H9 (cell line): ENCODE measurements at regions not wholly inside any gene's neighbourhood (a gene's known extent, or its start where the extent isn't known, plus 50 kb on each side); places are given as distances from the start of the nearest gene placed in this dataset.
"Not testable (repeated sequence)": the region's sequence is repeated elsewhere in the genome, so short reads cannot be mapped to it uniquely, and the experiment has no call there.

Source experiments
- DNase-seq: peaks from one replicate; pipeline ENCODE4 v3.0.0-alpha.2; 2017
- H2AFZ ChIP-seq: one replicate; pipeline ENCODE4 v1.6.1; 2013; ENCODE audit warnings: mild to moderate bottlenecking, low read length, control low read depth, moderate library complexity
- H2AK5ac ChIP-seq: 2 replicates; pipeline ENCODE4 v1.6.1; 2013; ENCODE audit warnings: low read length, control low read depth, mixed read lengths; ENCODE audit not compliant: insufficient read length
- H2BK120ac ChIP-seq: one replicate; pipeline ENCODE4 v1.6.1; 2013; ENCODE audit warnings: low read depth, mild to moderate bottlenecking, low read length, control low read depth, inconsistent platforms; ENCODE audit not compliant: poor library complexity, severe bottlenecking
- H2BK12ac ChIP-seq: 2 replicates; pipeline ENCODE4 v1.6.1; 2013; ENCODE audit warnings: low read length, control low read depth, mixed read lengths, low read depth; ENCODE audit not compliant: insufficient read length
- H2BK15ac ChIP-seq: 2 replicates; pipeline ENCODE4 v1.6.1; 2013; ENCODE audit warnings: low read depth, low read length, control low read depth
- H2BK20ac ChIP-seq: one replicate; pipeline ENCODE4 v1.6.1; 2013; ENCODE audit warnings: low read depth, mild to moderate bottlenecking, low read length, control low read depth, inconsistent platforms; ENCODE audit not compliant: poor library complexity, severe bottlenecking
- H2BK5ac ChIP-seq: 2 replicates; pipeline ENCODE4 v1.6.1; 2013; ENCODE audit warnings: low read length, control low read depth, mixed read lengths; ENCODE audit not compliant: insufficient read length
- H3K14ac ChIP-seq: 2 replicates; pipeline ENCODE4 v1.6.1; 2013; ENCODE audit warnings: low read length, control low read depth; ENCODE audit not compliant: insufficient read depth
- H3K18ac ChIP-seq: 2 replicates; pipeline ENCODE4 v1.6.1; 2013; ENCODE audit warnings: low read depth, mild to moderate bottlenecking, mixed read lengths, low read length, control low read depth; ENCODE audit not compliant: insufficient read length
- H3K23ac ChIP-seq: 2 replicates; pipeline ENCODE4 v1.6.1; 2013; ENCODE audit warnings: low read length, control low read depth, mixed read lengths, low read depth; ENCODE audit not compliant: insufficient read length
- H3K23me2 ChIP-seq: 2 replicates; pipeline ENCODE4 v1.6.1; 2013; ENCODE audit warnings: low read depth, mild to moderate bottlenecking, mixed read lengths, low read length, control low read depth; ENCODE audit not compliant: insufficient read length, poor library complexity, severe bottlenecking
- H3K27ac ChIP-seq: 2 replicates; pipeline ENCODE4 v1.5.1; 2013; ENCODE audit warnings: low read length, control low read depth, mixed read lengths, low read depth; ENCODE audit not compliant: insufficient read length
- H3K27me3 ChIP-seq: 2 replicates; pipeline ENCODE4 v1.6.1; 2013; ENCODE audit warnings: low read length, control low read depth, inconsistent platforms; ENCODE audit not compliant: insufficient read depth
- H3K4ac ChIP-seq: 2 replicates; pipeline ENCODE4 v1.6.1; 2013; ENCODE audit warnings: low read depth, mild to moderate bottlenecking, control low read depth, inconsistent platforms, low read length, moderate library complexity
- H3K4me1 ChIP-seq: 2 replicates; pipeline ENCODE4 v1.6.1; 2013; ENCODE audit warnings: low read length, control low read depth, inconsistent platforms; ENCODE audit not compliant: insufficient read depth
- H3K4me2 ChIP-seq: 2 replicates; pipeline ENCODE4 v1.6.1; 2013; ENCODE audit warnings: low read length, control low read depth, mixed read lengths; ENCODE audit not compliant: insufficient read length, insufficient read depth
- H3K56ac ChIP-seq: 2 replicates; pipeline ENCODE4 v1.6.1; 2013; ENCODE audit warnings: low read depth, mild to moderate bottlenecking, mixed read lengths, low read length, control low read depth; ENCODE audit not compliant: insufficient read length
- H3K79me1 ChIP-seq: 2 replicates; pipeline ENCODE4 v1.6.1; 2013; ENCODE audit warnings: low read depth, mild to moderate bottlenecking, moderate library complexity, low read length, control low read depth, inconsistent platforms; ENCODE audit not compliant: insufficient read depth, poor library complexity, severe bottlenecking
- H3K79me2 ChIP-seq: 2 replicates; pipeline ENCODE4 v1.6.1; 2013; ENCODE audit warnings: low read length, control low read depth, inconsistent platforms; ENCODE audit not compliant: insufficient read depth
- H3K9ac ChIP-seq: 2 replicates; pipeline ENCODE4 v1.6.1; 2013; ENCODE audit warnings: low read length, control low read depth, mixed read lengths; ENCODE audit not compliant: insufficient read length; ENCODE audit errors: extremely low read depth
- H3K9me3 ChIP-seq: one replicate; pipeline ENCODE4 v1.6.1; 2013; ENCODE audit warnings: low read depth, low read length, inconsistent platforms; ENCODE audit not compliant: control insufficient read depth
- H3T11ph ChIP-seq: one replicate; pipeline ENCODE4 v1.6.1; 2013; ENCODE audit warnings: mild to moderate bottlenecking, low read length, control low read depth, inconsistent platforms
- H4K20me1 ChIP-seq: one replicate; pipeline ENCODE4 v1.6.1; 2013; ENCODE audit not compliant: control insufficient read depth, insufficient read length, insufficient read depth
- H4K5ac ChIP-seq: 2 replicates; pipeline ENCODE4 v1.6.1; 2013; ENCODE audit warnings: low read depth, mild to moderate bottlenecking, mixed read lengths, low read length, control low read depth; ENCODE audit not compliant: insufficient read length
- H4K8ac ChIP-seq: replicated peaks from 2 replicates; pipeline ENCODE4 v1.6.1; 2013; ENCODE audit warnings: low read length, control low read depth, mixed read lengths, low read depth; ENCODE audit not compliant: insufficient read length
- H4K91ac ChIP-seq: 2 replicates; pipeline ENCODE4 v1.6.1; 2013; ENCODE audit warnings: low read depth, mild to moderate bottlenecking, moderate library complexity, mixed read lengths, low read length, control low read depth; ENCODE audit not compliant: insufficient read length
- H3K27ac Mint-ChIP-seq, 3 experiments: 2 replicates in 2 of 3; 3 replicates in 1 of 3; pipeline ENCODE4 v1.8.0; 2020 to 2021; ENCODE audit warnings: mixed read lengths in 3 of 3, mild to moderate bottlenecking in 1 of 3, moderate library complexity in 1 of 3
- H3K27me3 Mint-ChIP-seq: 2 replicates; pipeline ENCODE4 v1.8.0; 2021; ENCODE audit warnings: low read depth, mild to moderate bottlenecking, moderate library complexity, mixed read lengths
- H3K36me3 Mint-ChIP-seq, 3 experiments: 2 replicates in 2 of 3; 3 replicates in 1 of 3; pipeline ENCODE4 v1.8.0; 2020 to 2021; ENCODE audit warnings: low read depth in 3 of 3, mixed read lengths in 3 of 3; ENCODE audit not compliant: insufficient read depth in 1 of 3
- H3K4me1 Mint-ChIP-seq, 2 experiments: 2 replicates each; pipeline ENCODE4 v1.8.0; 2020; ENCODE audit warnings: mixed read lengths in 2 of 2
- H3K4me3 Mint-ChIP-seq, 2 experiments: 2 replicates in 1 of 2; 3 replicates in 1 of 2; pipeline ENCODE4 v1.8.0; 2020 to 2021; ENCODE audit warnings: mild to moderate bottlenecking in 2 of 2, mixed read lengths in 2 of 2, moderate library complexity in 1 of 2
- H3K9me3 Mint-ChIP-seq, 2 experiments: 2 replicates in 1 of 2; 3 replicates in 1 of 2; pipeline ENCODE4 v1.8.0; 2020; ENCODE audit warnings: mild to moderate bottlenecking in 2 of 2, mixed read lengths in 2 of 2, moderate library complexity in 1 of 2
- CTCF ChIP-seq: fragments of 200-600 bp; sonication (generic); conservative IDR thresholded peaks from 3 replicates; pipeline ENCODE4 v1.8.0; 2021; ENCODE audit warnings: antibody characterized with exemption, mild to moderate bottlenecking
- WGBS: extraction: QIAGEN DNeasy Blood & Tissue Kit; methylation state at CpG from one replicate; pipeline ENCODE4 v1.1.7; 2013; ENCODE audit warnings: missing lambda C conversion rate, low lambda C conversion rate, mixed read lengths; ENCODE audit not compliant: insufficient read length; ENCODE audit errors: extremely low coverage; 5-methylcytosine and 5-hydroxymethylcytosine counted together

- H3K27me3 ChIP-seq, result no peaks in the 10 kb centered on the region
- no peak overlapping the region for H2BK12ac ChIP-seq
- Mint-ChIP-seq H3K36me3 (no peaks in the 10 kb centered on the region), H3K9me3 (no peaks in the 10 kb centered on the region), H3K27ac (no peak overlapping the region), H3K4me1 (no peaks in the 10 kb centered on the region), H3K27me3 (peaks cover 3% of the 10 kb centered on the region), H3K4me3 (no peak overlapping the region)
- no peaks in the 10 kb centered on the region for H3K23me2 ChIP-seq
- no peak overlapping the region for H2BK15ac ChIP-seq
- H3K79me2 ChIP-seq, result no peaks in the 10 kb centered on the region
- no peak overlapping the region for H3K18ac ChIP-seq
- H3K9ac ChIP-seq, result no peak overlapping the region
- no CpG with 5 or more reads among the region's 3 CpGs for WGBS
- no peaks in the 10 kb centered on the region for H3K79me1 ChIP-seq
- H4K91ac ChIP-seq, result no peak overlapping the region
- no peak overlapping the region for H2AFZ ChIP-seq
- no peak overlapping the region for H3T11ph ChIP-seq
- H3K4me2 ChIP-seq, result no peak overlapping the region
- no peak overlapping the region for H2AK5ac ChIP-seq
- TF ChIP-seq CTCF, result no peak
- no peaks in the 10 kb centered on the region for H4K20me1 ChIP-seq
- H3K9me3 ChIP-seq, result no peaks in the 10 kb centered on the region
- H2BK20ac ChIP-seq, result no peak overlapping the region
- H2BK120ac ChIP-seq, result no peak overlapping the region
- H3K4ac ChIP-seq, result no peak overlapping the region
- no peak overlapping the region for H2BK5ac ChIP-seq
- H3K4me1 ChIP-seq, result no peaks in the 10 kb centered on the region
- no peak overlapping the region for H3K27ac ChIP-seq
- DNase-seq, result no peak
- H4K8ac ChIP-seq, result no peak overlapping the region
- no peak overlapping the region for H3K23ac ChIP-seq
- no peak overlapping the region for H3K14ac ChIP-seq
- no peak overlapping the region for H4K5ac ChIP-seq
- H3K56ac ChIP-seq, result no peak overlapping the region
Observed at GRCh38 chr10:28910956-28911355, 233.6 kb downstream of the BAMBI start.

DNA sequence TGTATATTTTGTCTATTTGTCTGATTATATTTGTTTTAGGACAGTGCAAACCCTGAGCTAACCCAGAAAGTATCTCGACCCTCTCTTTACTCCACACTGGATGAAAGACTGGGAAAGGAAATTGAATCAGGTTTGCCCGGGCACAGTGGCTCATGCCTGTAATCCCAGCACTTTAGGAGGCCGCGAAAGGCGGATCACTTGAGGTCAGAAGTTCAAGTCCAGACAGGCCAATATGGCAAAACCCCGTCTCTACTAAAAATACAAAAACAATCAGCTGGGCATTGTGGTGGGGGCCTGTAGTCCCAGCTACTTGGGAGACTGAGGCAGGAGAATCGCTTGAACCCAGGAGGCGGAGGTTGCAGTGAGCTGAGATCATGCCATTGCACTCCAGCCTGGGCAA is 234.2 kb downstream of the BAMBI start:
- H3K79me1 ChIP-seq, H3K27ac Mint-ChIP-seq, H3K4me2 ChIP-seq, H3K23me2 ChIP-seq, H3K27me3 Mint-ChIP-seq, H3K4me1 ChIP-seq, H4K20me1 ChIP-seq, H3K18ac ChIP-seq, H3K9ac ChIP-seq, H3K4ac ChIP-seq, H2BK15ac ChIP-seq, H3K9me3 Mint-ChIP-seq, H2BK20ac ChIP-seq, H4K5ac ChIP-seq, H2BK120ac ChIP-seq, H2AK5ac ChIP-seq, H2BK5ac ChIP-seq, H3K23ac ChIP-seq, H3K4me1 Mint-ChIP-seq, H2BK12ac ChIP-seq, H3K9me3 ChIP-seq, H3K4me3 Mint-ChIP-seq, H3T11ph ChIP-seq, H3K27ac ChIP-seq, H4K91ac ChIP-seq, H3K56ac ChIP-seq, H3K36me3 Mint-ChIP-seq, H3K14ac ChIP-seq, H4K8ac ChIP-seq, H2AFZ ChIP-seq, DNase-seq, H3K79me2 ChIP-seq, H3K27me3 ChIP-seq: not testable (repeated sequence)
- no CpG with 5 or more reads among the region's 8 CpGs for WGBS
